ENCODE measurements at regions not wholly inside any gene's neighbourhood (a gene's known extent, or its start where the extent isn't known, plus 50 kb on each side); places are given as distances from the start of the nearest gene placed in this dataset.

GRCh38 chr12:62050785-62051184 is 209.4 kb upstream of the USP15 start:
- TF ChIP-seq SP1 (IDR thresholded peaks at IDR 0.05) (no peak), HDGF (IDR thresholded peaks at IDR 0.05; ENCODE audit: borderline replicate concordance) (no peak), L3MBTL2 (conservative IDR thresholded peaks at IDR 0.05) (no peak), BHLHE40 (IDR thresholded peaks at IDR 0.05; ENCODE audit: borderline replicate concordance) (no peak)

All from HEK293T (cell line).